IPS-18a (cell line): ENCODE measurements at regions not wholly inside any gene's neighbourhood (a gene's known extent, or its start where the extent isn't known, plus 50 kb on each side); places are given as distances from the start of the nearest gene placed in this dataset.
"Not testable (repeated sequence)": the region's sequence is repeated elsewhere in the genome, so short reads cannot be mapped to it uniquely, and the experiment has no call there.

Source experiments
- H3K27ac ChIP-seq: one replicate; pipeline ENCODE4 v1.5.1; 2013; ENCODE audit warnings: low read length
- H3K27me3 ChIP-seq: one replicate; pipeline ENCODE4 v1.6.1; 2013; ENCODE audit warnings: mild to moderate bottlenecking, low read length; ENCODE audit not compliant: control insufficient read depth, insufficient read depth
- H3K36me3 ChIP-seq: one replicate; pipeline ENCODE4 v1.6.1; 2013; ENCODE audit warnings: low read depth, low read length; ENCODE audit not compliant: control insufficient read depth
- H3K4me1 ChIP-seq: one replicate; pipeline ENCODE4 v1.6.1; 2013; ENCODE audit warnings: low read depth, low read length; ENCODE audit not compliant: control insufficient read depth
- H3K4me3 ChIP-seq: one replicate; pipeline ENCODE4 v1.5.1; 2013; ENCODE audit warnings: low read length
- H3K9ac ChIP-seq: one replicate; pipeline ENCODE4 v1.6.1; 2013; ENCODE audit warnings: mild to moderate bottlenecking, low read length, moderate library complexity
- H3K9me3 ChIP-seq: one replicate; pipeline ENCODE4 v1.6.1; 2013; ENCODE audit warnings: low read depth, low read length; ENCODE audit not compliant: control insufficient read depth

DNA sequence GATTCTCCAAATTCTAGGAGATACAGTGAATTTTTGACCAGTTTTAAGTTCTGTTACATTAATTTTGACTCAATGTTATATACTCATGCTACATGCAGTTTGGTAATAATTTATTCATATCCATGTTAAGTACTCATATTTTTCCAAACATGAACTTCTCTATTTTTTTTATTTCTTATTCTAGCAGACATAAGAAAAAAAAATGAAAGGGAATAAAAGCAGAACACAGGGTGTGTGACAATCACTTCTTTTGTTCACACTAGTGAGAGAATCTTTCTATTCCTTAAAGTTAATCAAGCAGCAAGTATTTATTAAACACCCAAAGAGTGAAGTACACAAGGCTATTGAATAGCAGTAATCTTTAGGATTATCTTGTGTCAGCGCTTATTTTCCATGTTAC lies 171.1 kb upstream of the ATP2B1 start:
- peaks cover 27% of the 10 kb centered on the region for H3K4me1 ChIP-seq
- H3K9ac ChIP-seq = no peak overlapping the region
- no peak overlapping the region for H3K4me3 ChIP-seq
- no peak overlapping the region for H3K27ac ChIP-seq
- no peaks in the 10 kb centered on the region for H3K27me3 ChIP-seq
- H3K9me3 ChIP-seq = no peaks in the 10 kb centered on the region
- no peaks in the 10 kb centered on the region for H3K36me3 ChIP-seq

DNA sequence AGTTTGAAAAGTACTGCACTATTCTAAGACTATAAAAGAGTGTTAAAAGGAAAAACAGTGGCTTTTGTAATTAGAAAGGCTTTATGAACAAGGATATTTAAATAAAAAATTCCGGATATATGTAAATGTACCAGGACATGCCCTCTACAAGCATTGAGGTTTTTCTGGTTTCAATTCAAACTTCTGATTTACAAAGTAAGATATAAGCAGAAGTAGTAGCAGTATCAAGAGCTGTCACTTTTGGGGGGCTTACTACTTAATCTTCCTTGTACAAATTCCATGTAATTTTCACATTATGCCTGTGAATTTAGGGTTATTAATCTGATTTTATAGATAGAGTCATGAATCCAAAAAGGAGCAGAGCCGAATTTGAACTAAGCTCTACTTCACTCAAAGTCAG lies 170.3 kb upstream of the ATP2B1 start:
- Histone ChIP-seq H3K27me3 (no peaks in the 10 kb centered on the region), H3K4me3 (no peak overlapping the region), H3K27ac (no peak overlapping the region), H3K36me3 (no peaks in the 10 kb centered on the region), H3K4me1 (peaks cover 19% of the 10 kb centered on the region), H3K9me3 (no peaks in the 10 kb centered on the region), H3K9ac (no peak overlapping the region)

- Histone ChIP-seq H3K4me3 (no peak overlapping the region), H3K36me3 (no peaks in the 10 kb centered on the region), H3K27ac (no peak overlapping the region), H3K9me3 (no peaks in the 10 kb centered on the region), H3K9ac (no peak overlapping the region), H3K4me1 (peaks cover 13% of the 10 kb centered on the region), H3K27me3 (no peaks in the 10 kb centered on the region)
Measured at GRCh38 chr12:89878327-89878726, 169.7 kb upstream of the ATP2B1 start.

- Histone ChIP-seq H3K36me3 (no peaks in the 10 kb centered on the region), H3K9ac (no peak overlapping the region), H3K9me3 (no peaks in the 10 kb centered on the region), H3K27ac (no peak overlapping the region), H3K4me3 (no peak overlapping the region), H3K27me3 (no peaks in the 10 kb centered on the region), H3K4me1 (peaks cover 6% of the 10 kb centered on the region)
Measured at GRCh38 chr12:89877671-89878070, 169.0 kb upstream of the ATP2B1 start.

GRCh38 chr12:89877136-89877535 lies 168.5 kb upstream of the ATP2B1 start:
- Histone ChIP-seq H3K36me3 (no peaks in the 10 kb centered on the region), H3K27me3 (no peaks in the 10 kb centered on the region), H3K27ac (no peak overlapping the region), H3K9ac (no peak overlapping the region), H3K4me1 (peaks cover 5% of the 10 kb centered on the region), H3K4me3 (no peak overlapping the region), H3K9me3 (no peaks in the 10 kb centered on the region)

- no peak overlapping the region for H3K9ac ChIP-seq
Measured at GRCh38 chr12:89875809-89876208, 167.2 kb upstream of the ATP2B1 start.

GRCh38 chr12:89875225-89875624 lies 166.6 kb upstream of the ATP2B1 start:
- Histone ChIP-seq H3K9me3 (peaks cover 4% of the 10 kb centered on the region), H3K9ac (no peak overlapping the region), H3K27me3 (no peaks in the 10 kb centered on the region), H3K4me1 (no peaks in the 10 kb centered on the region), H3K4me3 (no peak overlapping the region), H3K36me3 (no peaks in the 10 kb centered on the region), H3K27ac (no peak overlapping the region)

More at GRCh38 chr12:89875809-89876208, 167.2 kb upstream of the ATP2B1 start:
- H3K27me3 ChIP-seq = no peaks in the 10 kb centered on the region
- no peak overlapping the region for H3K27ac ChIP-seq
- H3K36me3 ChIP-seq = no peaks in the 10 kb centered on the region
- H3K4me3 ChIP-seq = no peak overlapping the region
- peaks cover 4% of the 10 kb centered on the region for H3K4me1 ChIP-seq
- H3K9me3 ChIP-seq = no peaks in the 10 kb centered on the region

GRCh38 chr12:89874146-89874545 lies 165.5 kb upstream of the ATP2B1 start:
- no peaks in the 10 kb centered on the region for H3K4me1 ChIP-seq
- H3K36me3 ChIP-seq = no peaks in the 10 kb centered on the region
- H3K9ac ChIP-seq = no peak overlapping the region
- peaks cover 6% of the 10 kb centered on the region for H3K9me3 ChIP-seq
- H3K27me3 ChIP-seq = no peaks in the 10 kb centered on the region
- H3K4me3 ChIP-seq = no peak overlapping the region
- no peak overlapping the region for H3K27ac ChIP-seq

DNA sequence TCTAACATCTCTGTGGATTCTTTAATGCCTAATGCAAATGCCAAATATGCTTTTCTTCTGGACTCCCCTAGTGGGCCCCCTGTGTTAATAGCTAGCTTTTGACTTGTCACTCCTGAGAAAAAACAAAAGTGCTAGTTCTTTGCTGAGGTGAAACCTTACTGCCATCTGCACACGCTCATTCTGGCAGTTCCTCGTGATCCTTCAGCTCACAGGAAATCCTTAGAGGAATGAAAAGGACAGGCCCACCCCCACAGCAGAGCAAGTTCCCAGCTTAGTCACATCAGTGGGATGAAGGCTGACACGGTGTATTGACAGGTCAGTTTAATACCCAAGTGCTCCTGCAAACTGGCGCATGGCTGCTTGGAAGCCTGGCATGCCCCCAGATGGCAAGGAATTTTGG lies 165.1 kb upstream of the ATP2B1 start:
- Histone ChIP-seq H3K27ac (no peak overlapping the region), H3K27me3 (no peaks in the 10 kb centered on the region), H3K4me1 (no peaks in the 10 kb centered on the region), H3K9me3 (peaks cover 6% of the 10 kb centered on the region), H3K9ac (no peak overlapping the region), H3K36me3 (no peaks in the 10 kb centered on the region), H3K4me3 (no peak overlapping the region)

- no peaks in the 10 kb centered on the region for H3K4me1 ChIP-seq
- no peak overlapping the region for H3K27ac ChIP-seq
- H3K36me3 ChIP-seq = no peaks in the 10 kb centered on the region
- no peaks in the 10 kb centered on the region for H3K27me3 ChIP-seq
- H3K9me3 ChIP-seq = peaks cover 6% of the 10 kb centered on the region
- H3K4me3 ChIP-seq = no peak overlapping the region
- no peak overlapping the region for H3K9ac ChIP-seq
Measured at GRCh38 chr12:89872922-89873630, 164.4 kb upstream of the ATP2B1 start.

- Histone ChIP-seq H3K4me1 (no peaks in the 10 kb centered on the region), H3K9ac (no peak overlapping the region), H3K9me3 (peaks cover 6% of the 10 kb centered on the region), H3K27me3 (peaks cover 8% of the 10 kb centered on the region), H3K36me3 (no peaks in the 10 kb centered on the region), H3K27ac (no peak overlapping the region), H3K4me3 (no peak overlapping the region)
Measured at GRCh38 chr12:89870413-89871184, 162.0 kb upstream of the ATP2B1 start.

DNA sequence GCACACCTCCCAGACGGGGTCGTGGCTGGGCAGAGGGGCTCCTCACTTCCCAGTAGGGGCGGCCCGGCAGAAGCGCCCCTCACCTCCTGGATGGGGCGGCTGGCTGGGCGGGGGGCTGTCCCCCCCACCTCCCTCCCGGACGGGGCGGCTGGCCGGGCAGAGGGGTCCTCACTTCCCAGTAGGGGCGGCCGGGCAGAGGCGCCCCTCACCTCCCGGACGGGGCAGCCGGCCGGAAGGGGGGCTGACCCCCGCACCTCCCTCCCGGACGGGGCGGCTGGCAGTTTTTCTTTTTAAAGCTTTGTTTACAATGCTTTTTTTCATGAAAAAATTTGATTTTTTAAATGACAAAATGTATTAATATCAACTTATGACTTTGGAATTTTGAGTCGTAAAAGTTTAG lies 159.0 kb upstream of the ATP2B1 start:
- not testable (repeated sequence) for H3K4me3 ChIP-seq, H3K9ac ChIP-seq, H3K9me3 ChIP-seq, H3K36me3 ChIP-seq, H3K27ac ChIP-seq
- Histone ChIP-seq H3K27me3 (peaks cover 35% of the 10 kb centered on the region), H3K4me1 (peaks cover 16% of the 10 kb centered on the region)
